Stimulated activated naive CD8-positive, alpha-beta T cell treated with anti-CD3 and anti-CD28 coated beads, Interleukin-15, amount 100 ng/mL, for 72 hours (primary cell): ENCODE measurements at regions not wholly inside any gene's neighbourhood (a gene's known extent, or its start where the extent isn't known, plus 50 kb on each side); places are given as distances from the start of the nearest gene placed in this dataset.

Source experiments
- ATAC-seq: fragments of 150-1000 bp; cut with Tn5 transposase; 2 replicates; pipeline ENCODE4 v1.10.0; 2021; ENCODE audit warnings: mild to moderate bottlenecking, moderate library complexity
- DNase-seq, 2 donors: peaks; one replicate each; pipeline ENCODE4 v3.0.0; 2021 to 2022
- H3K27ac Mint-ChIP-seq, 2 donors: one replicate each; pipeline ENCODE4 v1.8.0; 2022; ENCODE audit warnings: mild to moderate bottlenecking in 2 of 2, mixed read lengths in 2 of 2, moderate library complexity in 2 of 2
- H3K27me3 Mint-ChIP-seq: one replicate; pipeline ENCODE4 v1.8.0; 2022; ENCODE audit warnings: mixed read lengths
- H3K4me1 Mint-ChIP-seq: one replicate; pipeline ENCODE4 v1.8.0; 2022; ENCODE audit warnings: mild to moderate bottlenecking, mixed read lengths
- H3K4me3 Mint-ChIP-seq, 2 donors: one replicate each; pipeline ENCODE4 v1.8.0; 2022; ENCODE audit warnings: mild to moderate bottlenecking in 2 of 2, mixed read lengths in 2 of 2, moderate library complexity in 1 of 2
- H3K9me3 Mint-ChIP-seq, 2 donors: one replicate each; pipeline ENCODE4 v1.8.0; 2022; ENCODE audit warnings: mixed read lengths in 2 of 2

DNA sequence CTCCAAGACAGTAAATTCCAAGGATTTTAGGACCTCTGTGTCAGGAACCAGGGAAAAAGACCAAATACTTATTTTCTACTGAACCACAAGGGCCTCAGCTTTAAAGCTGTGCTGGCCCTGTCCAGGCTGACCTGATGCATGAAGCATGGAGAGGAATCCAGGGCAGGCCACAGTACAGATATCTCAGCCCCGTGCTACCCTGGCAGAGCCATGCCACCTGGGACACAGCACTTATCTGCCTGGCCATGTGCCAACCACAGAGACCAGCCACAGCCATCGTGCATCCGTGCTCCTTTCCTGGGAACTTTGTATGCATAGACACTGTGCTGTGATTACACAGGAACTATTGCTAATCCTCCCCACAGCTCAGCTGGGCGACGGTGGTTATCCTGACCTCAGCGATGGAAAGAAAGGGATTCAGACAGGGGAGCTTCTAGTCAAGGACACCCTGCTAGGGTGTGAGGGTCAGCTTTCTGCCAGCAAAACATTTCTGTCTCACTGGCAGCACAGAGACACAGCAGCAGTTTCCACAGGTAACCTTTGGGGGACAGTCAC is 687.4 kb upstream of the ID2 start:
- ATAC-seq (no peak), DNase-seq (no peak)
- Mint-ChIP-seq H3K4me3 (no peak overlapping the region), H3K9me3 (peaks cover 0 to 4% of the 10 kb centered on the region in 2 donors), H3K27me3 (peaks cover 7% of the 10 kb centered on the region), H3K27ac (no peak overlapping the region), H3K4me1 (peaks cover 12% of the 10 kb centered on the region)

DNA sequence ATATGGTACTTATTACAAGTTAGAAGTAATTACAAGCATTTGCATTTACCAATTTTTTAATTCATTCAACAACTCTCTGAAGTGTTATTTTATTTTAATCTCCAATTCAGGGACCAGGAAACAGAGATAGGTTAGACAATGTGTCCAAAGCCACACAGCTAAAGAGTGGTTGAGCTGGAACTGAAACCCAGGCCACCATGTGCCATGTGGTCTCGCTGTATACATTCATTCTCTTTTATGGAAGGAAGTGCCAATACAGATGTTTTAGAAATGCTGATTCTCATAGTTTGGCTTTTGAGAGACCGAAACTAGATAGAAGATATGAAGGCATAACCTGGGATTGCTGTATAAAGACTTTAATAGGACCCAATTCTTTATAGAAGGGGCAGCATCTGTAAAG is 684.6 kb upstream of the ID2 start:
- ATAC-seq (no peak), DNase-seq (no peak)
- peaks cover 12% of the 10 kb centered on the region for H3K4me1 Mint-ChIP-seq
- H3K4me3 Mint-ChIP-seq = no peak overlapping the region
- no peak overlapping the region for H3K27ac Mint-ChIP-seq
- no peaks in the 10 kb centered on the region for H3K9me3 Mint-ChIP-seq
- no peaks in the 10 kb centered on the region for H3K27me3 Mint-ChIP-seq

DNA sequence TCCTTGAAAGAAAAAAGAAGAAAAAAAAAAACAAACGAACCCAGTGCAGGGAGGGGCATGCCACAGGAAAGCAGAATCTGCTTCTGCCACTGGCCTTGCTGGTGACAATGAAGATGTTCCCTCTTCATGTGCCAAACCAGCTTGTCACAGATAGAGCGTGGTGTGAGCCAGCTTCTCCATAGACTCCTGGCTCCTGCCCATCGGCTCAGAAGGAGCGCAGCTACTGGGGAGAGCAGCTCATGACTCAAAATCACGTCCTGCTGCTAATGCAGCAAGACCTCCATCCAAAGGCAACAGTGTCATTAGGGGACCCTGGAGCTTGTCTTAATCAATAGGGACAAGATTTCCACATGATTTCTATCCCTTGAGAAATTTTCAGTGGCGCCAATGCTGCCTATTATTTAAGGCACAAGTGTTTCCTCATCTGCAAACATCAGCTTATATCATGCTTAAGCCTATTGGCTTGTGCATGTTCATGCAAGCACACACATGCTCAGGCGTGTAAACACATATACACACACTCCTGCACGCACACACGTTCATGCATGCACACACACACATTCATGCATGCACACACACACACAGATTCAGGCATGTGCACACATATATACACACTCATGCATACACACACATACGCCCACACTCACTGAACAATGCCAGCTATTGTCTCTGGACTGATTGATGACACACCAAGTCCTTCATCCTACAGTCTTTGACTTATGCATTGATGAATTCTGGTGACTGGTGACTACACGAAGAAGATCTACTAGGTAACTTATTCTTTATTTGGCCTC is 682.0 kb upstream of the ID2 start:
- H3K27ac Mint-ChIP-seq = no peak overlapping the region
- peaks cover 12% of the 10 kb centered on the region for H3K4me1 Mint-ChIP-seq
- H3K9me3 Mint-ChIP-seq = no peaks in the 10 kb centered on the region
- ATAC-seq = no peak
- DNase-seq = no peak
- no peak overlapping the region for H3K4me3 Mint-ChIP-seq
- no peaks in the 10 kb centered on the region for H3K27me3 Mint-ChIP-seq

DNA sequence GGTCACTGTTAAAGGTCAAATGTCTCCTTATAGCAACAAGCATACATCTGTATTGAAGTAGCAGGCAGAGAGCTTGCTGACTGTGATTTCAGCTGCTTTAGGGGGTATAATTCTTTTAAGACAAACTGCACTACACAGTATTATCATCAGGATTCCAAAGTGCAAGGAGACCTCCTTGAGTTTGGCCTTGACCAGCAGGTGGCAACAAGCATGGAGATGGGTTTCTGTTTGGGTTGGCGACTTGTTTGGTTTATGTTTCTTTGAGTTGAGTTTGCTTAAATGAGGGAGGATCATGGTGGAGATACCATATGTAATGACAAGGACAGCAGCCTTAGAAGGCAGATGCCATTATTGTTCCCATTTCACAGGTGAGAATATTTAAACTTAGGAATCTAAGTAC is 681.0 kb upstream of the ID2 start:
- Mint-ChIP-seq H3K27me3 (no peaks in the 10 kb centered on the region), H3K9me3 (no peaks in the 10 kb centered on the region), H3K4me1 (peaks cover 10% of the 10 kb centered on the region), H3K4me3 (no peak overlapping the region), H3K27ac (no peak overlapping the region)
- ATAC-seq (no peak), DNase-seq (no peak)

DNA sequence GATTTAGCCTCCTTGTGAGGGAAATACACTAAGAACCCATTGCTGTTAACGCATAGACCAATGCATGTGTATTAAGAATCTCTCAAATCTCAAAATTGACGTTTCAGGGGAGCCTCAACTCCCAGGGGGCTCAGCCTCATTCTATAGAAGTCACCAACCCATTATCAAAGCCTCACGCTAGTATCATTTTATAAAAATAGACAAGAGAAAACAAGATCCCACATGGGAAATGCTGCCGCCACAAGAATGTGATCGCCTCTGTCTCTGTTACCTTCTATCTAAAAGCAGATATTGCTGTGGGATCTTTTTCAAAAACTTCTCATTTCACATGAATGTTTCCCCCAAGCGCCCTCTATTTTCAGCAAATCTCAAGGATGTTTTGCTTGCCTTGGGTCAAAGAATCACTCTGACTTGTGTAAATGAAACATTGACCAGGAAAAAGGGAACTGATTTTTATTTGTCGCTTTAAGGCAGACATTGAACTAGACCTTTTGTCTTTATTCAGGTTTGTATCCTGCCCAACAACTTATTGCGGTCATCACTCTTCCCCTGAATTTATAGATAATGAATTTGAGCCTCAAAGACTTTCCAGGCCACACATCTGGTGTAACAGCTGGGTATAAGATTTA is 679.0 kb upstream of the ID2 start:
- no peak for DNase-seq
- Mint-ChIP-seq H3K9me3 (no peaks in the 10 kb centered on the region), H3K4me3 (no peak overlapping the region), H3K27ac (no peak overlapping the region), H3K4me1 (no peaks in the 10 kb centered on the region), H3K27me3 (no peaks in the 10 kb centered on the region)
- no peak for ATAC-seq

DNA sequence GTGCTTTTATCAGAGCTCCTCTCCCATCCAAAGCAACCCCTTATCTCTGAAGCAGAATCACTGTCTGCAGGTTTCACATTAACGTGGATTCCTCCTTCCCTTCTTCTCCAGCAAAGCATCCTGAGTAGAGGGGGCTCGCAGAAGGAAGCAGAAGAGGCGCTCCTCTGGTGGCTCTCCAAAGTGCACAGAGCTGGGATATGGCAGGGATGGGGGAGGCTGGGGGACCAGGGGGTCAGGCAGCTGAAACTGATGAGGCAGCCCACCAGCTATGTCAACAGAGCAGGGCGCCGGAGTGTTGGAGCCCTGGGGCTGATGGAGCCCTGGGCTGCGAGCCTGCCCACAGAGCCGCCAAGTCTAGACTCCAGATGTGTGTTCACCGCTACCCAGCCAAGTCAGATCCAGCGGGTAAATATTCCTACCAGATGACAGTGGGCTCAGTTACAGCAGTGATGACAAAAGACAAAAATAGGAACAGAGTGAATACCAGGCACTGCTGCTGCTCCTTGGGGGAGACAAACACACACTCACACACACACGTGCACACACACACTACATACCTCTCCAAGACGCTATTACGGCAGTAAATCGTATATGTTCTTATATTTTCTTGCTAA is 678.3 kb upstream of the ID2 start:
- H3K27me3 Mint-ChIP-seq = no peaks in the 10 kb centered on the region
- no peak for DNase-seq

DNA sequence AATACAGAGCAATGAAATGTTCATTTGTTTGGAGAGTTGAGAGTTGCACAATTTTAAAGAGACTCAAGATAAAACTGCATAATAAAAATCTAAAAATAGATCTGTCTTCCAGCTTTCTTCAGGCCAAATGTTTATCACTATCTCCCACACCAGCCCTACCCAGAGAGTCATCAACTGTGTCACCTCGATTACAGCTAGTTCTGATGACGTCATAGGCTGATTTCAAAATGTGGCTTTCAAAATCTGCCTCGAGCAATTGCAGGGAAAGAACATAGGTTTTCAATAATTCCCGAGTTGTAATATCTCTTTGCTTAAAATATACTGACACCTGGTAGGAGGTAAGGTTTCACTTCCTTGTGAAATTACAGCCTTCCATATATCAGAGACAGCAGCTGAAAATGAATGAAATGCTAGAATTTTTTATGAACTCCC is 677.6 kb upstream of the ID2 start:
- Mint-ChIP-seq H3K9me3 (no peaks in the 10 kb centered on the region), H3K27me3 (no peaks in the 10 kb centered on the region), H3K4me1 (no peaks in the 10 kb centered on the region), H3K4me3 (no peak overlapping the region), H3K27ac (no peak overlapping the region)
- DNase-seq (no peak), ATAC-seq (no peak)

More for the DNA sequence above, 678.3 kb upstream of the ID2 start:
- Mint-ChIP-seq H3K27ac (peak overlapping the region in 1 of 2 donors; percentile 69), H3K4me1 (no peaks in the 10 kb centered on the region), H3K9me3 (no peaks in the 10 kb centered on the region), H3K4me3 (no peak overlapping the region)
- ATAC-seq = no peak

DNA sequence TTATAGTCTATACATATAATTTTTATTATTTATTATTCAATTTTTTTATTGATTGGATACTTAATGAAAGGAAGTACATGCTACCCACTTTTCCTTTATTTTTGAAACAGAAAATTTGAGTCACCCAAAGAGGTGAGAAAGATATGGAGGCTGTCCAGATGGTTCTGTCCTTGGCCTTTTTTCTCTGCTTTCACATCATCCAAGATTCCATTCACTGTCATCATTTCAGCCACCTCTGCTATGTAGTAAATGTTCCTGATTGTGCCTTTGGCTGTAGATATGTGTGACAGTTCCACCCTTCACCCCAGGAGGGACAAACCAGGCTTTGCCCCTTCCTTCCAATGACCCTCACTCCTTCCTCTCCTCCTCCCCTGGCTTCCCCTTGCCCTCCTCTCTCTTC is 675.7 kb upstream of the ID2 start:
- peak overlapping the region; percentile 2 to 15 for H3K27ac Mint-ChIP-seq

DNA sequence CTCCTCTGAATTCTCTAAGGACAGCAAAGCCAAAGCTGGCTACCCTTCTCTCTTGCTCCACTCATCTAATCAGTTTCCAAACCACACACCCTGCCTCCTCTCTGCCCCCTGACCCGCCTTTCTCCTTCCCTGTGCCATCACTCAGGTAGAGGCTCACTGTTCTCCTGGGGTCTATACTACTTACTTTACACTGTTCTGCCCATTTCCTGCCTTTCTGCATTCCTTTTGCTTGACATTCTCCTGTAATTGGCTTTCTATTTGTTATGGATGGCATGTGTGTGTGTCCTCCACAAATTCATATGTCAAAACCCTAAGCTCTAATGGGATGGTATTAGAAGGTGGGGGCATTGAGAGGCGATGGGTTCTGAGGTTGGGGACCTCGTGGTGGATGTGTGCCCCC is 675.2 kb upstream of the ID2 start:
- DNase-seq = no peak
- Mint-ChIP-seq H3K27ac (peak overlapping the region; percentile 2 to 23), H3K27me3 (no peaks in the 10 kb centered on the region), H3K9me3 (no peaks in the 10 kb centered on the region), H3K4me3 (no peak overlapping the region), H3K4me1 (no peaks in the 10 kb centered on the region)
- no peak for ATAC-seq

More for the DNA sequence above, 675.7 kb upstream of the ID2 start:
- no peak for DNase-seq
- H3K9me3 Mint-ChIP-seq = no peaks in the 10 kb centered on the region
- no peaks in the 10 kb centered on the region for H3K27me3 Mint-ChIP-seq
- no peaks in the 10 kb centered on the region for H3K4me1 Mint-ChIP-seq
- no peak overlapping the region for H3K4me3 Mint-ChIP-seq
- no peak for ATAC-seq

DNA sequence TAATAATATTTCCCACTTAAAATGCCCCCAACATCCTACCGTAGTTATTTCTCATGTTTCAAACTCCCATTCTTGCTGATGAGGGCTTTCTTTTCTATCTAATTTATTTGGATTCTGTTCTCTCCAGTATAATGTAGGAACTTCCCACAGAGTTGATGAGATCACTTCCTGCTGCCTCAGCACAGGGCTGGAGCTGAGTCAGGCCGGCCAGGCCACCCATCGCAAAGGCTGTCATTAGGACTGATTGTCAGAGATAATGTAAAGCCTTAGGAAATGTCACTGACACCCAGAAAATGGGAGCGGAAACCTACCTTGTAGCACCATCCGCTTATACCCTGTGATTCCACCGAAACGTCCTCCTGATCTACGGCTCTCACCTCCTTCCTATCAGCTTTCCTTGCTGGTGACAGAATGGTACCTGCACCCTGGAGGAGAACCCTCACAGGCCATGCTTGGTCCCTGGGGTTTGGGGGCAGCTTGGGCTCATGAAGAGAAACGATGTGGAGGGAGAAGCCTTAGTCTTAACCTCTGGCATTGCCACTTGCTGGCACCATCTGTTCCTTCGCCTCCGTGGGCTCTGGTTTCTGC is 672.8 kb upstream of the ID2 start:
- Mint-ChIP-seq H3K4me1 (no peaks in the 10 kb centered on the region), H3K9me3 (no peaks in the 10 kb centered on the region), H3K27me3 (no peaks in the 10 kb centered on the region), H3K4me3 (no peak overlapping the region), H3K27ac (no peak overlapping the region)
- ATAC-seq (no peak), DNase-seq (no peak)

DNA sequence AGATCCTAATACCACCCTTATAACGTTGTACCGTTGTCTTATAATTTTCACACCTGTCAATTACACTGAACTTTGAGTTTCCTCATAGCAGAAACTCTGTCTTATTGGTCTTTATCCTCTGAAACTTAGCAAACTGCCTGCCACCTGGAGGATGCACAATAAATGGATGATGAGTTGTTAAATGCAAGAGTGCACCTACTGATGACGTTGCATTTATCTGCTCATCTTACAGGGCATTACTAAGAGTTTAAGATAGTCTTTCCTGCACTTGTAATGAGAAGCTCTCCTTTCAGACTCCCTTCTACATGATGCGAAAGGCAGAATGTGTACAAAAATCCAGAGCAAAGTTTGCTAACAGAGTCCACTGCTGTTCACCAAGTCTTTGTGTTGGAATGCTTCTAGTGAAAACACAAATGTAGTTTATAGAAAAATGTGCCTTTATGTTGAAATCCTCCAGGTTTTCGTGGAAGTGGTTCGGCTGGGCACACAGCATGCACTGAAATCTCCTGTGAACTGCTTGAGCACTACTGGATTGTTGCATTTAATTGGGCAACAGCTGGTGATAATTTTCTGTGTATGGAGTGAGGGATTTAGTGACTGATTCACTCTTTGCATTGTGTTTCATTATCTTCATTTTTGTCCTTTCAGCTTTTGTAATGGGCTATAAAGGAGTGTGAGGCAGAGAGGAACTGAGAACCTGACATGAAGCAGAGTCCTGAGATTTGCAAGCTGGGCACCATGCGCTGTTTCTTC is 665.8 kb upstream of the ID2 start:
- ATAC-seq (no peak), DNase-seq (no peak)
- peaks cover 6 to 12% of the 10 kb centered on the region in 2 donors for H3K9me3 Mint-ChIP-seq
- H3K4me3 Mint-ChIP-seq = no peak overlapping the region
- no peaks in the 10 kb centered on the region for H3K27me3 Mint-ChIP-seq
- H3K27ac Mint-ChIP-seq = no peak overlapping the region
- no peaks in the 10 kb centered on the region for H3K4me1 Mint-ChIP-seq

DNA sequence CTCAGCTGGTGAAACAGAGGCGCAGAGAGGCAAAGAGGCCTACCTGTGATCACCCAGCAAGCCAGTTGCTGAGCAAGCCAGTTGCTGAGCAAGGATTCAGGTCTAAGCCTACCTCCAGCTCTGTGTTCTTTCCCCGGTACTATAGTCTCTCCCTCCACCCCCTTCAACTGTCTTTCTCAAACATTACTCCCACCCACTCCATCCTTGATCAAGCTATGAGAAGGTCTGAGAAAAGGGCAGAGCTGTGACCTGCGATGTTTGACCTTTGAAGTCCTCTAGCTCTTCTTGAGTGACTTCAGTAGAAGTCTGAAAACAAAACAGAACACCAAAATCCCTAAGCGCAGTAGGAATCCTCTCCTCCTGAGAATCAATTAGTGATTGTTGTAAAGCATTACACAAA is 665.2 kb upstream of the ID2 start:
- Mint-ChIP-seq H3K27me3 (no peaks in the 10 kb centered on the region), H3K9me3 (peaks cover 6 to 12% of the 10 kb centered on the region in 2 donors), H3K4me1 (no peaks in the 10 kb centered on the region), H3K27ac (no peak overlapping the region), H3K4me3 (no peak overlapping the region)
- DNase-seq (no peak), ATAC-seq (no peak)

DNA sequence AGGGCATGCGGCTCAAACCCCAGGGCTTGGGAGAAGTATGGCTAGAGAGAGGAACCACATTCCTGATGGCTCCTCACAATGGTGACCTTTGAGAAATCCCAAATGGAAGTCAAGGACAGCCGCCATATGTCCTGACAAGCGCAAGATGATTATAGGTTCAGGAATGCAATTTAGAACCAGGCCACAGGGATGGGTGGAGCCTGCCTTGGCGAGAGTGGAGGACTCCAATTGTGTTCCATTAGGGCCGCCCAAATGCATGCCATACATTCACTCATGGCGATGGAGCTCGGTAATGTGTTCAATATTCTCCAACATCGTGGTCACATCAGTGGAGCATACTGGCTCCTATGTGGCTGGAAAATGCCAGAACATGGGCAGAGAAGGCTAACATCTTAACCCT is 662.9 kb upstream of the ID2 start:
- ATAC-seq (no peak), DNase-seq (no peak)
- H3K4me1 Mint-ChIP-seq = peaks cover 7% of the 10 kb centered on the region
- no peaks in the 10 kb centered on the region for H3K27me3 Mint-ChIP-seq
- peaks cover 6 to 18% of the 10 kb centered on the region in 2 donors for H3K9me3 Mint-ChIP-seq
- H3K4me3 Mint-ChIP-seq = no peak overlapping the region
- H3K27ac Mint-ChIP-seq = no peak overlapping the region

DNA sequence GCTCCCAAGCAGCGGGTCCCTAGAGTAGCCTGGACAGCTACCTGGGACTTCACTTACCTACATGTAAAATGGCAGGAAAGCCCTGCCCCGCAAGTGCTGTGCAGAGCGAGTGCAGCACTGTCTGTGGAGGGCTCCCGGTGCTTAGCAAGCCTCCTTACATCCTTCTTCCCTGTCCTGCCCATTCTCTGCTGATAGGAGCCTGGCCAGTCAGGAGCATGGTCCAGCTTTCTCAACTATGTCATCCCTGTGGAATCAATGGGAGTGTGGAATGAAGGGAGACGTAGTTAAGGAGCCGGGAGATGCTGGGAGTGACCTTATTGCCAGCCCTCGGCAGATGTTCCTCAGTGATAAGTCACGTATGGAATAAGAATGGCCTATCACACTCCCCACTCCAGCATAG is 661.9 kb upstream of the ID2 start:
- ATAC-seq (no peak), DNase-seq (no peak)
- H3K4me1 Mint-ChIP-seq = peaks cover 7% of the 10 kb centered on the region
- peaks cover 6 to 18% of the 10 kb centered on the region in 2 donors for H3K9me3 Mint-ChIP-seq
- H3K27me3 Mint-ChIP-seq = no peaks in the 10 kb centered on the region
- H3K27ac Mint-ChIP-seq = no peak overlapping the region
- no peak overlapping the region for H3K4me3 Mint-ChIP-seq

DNA sequence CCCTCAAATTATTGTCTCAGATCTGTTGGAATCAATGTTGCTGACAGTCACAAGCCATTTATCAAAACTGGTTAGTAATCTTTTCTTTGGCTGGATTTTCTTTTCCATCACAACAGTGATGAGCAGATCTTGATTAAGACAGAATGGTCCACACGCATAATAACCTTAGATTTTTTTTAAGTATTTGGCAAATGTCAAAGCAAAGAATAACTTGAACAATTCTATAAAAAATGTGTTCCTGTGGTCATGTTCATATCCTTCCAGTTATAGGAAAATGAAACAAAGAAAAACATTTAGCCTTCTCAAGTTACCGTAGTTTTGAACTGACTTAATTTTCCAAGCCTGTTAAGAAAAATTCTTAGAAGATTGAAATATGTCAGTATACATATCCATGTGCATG is 659.9 kb upstream of the ID2 start:
- H3K4me3 Mint-ChIP-seq = no peak overlapping the region
- peak overlapping the region in 1 of 2 donors; percentile 81 for H3K27ac Mint-ChIP-seq
- DNase-seq = no peak
- H3K4me1 Mint-ChIP-seq = peaks cover 7% of the 10 kb centered on the region
- ATAC-seq = no peak
- H3K9me3 Mint-ChIP-seq = peaks cover 6 to 18% of the 10 kb centered on the region in 2 donors
- H3K27me3 Mint-ChIP-seq = no peaks in the 10 kb centered on the region
